Activated CD4-positive, CD25-positive, alpha-beta regulatory T cell (primary cell): ENCODE measurements at regions not wholly inside any gene's neighbourhood (a gene's known extent, or its start where the extent isn't known, plus 50 kb on each side); places are given as distances from the start of the nearest gene placed in this dataset.

Source experiments
- DNase-seq, 4 experiments: peaks; one replicate each; lab custom pipeline; 2025; lab: John Stamatoyannopoulos, UW

- DNase-seq = no peak
These were observed 307.4 kb upstream of the C9orf72 start for GRCh38 chr9:27880635-27881034.

GRCh38 chr9:27888661-27889295 is 315.5 kb upstream of the C9orf72 start:
- peak in 1 of 4 experiments; percentile 6 for DNase-seq

GRCh38 chr9:27924502-27924901 is 351.2 kb upstream of the C9orf72 start:
- DNase-seq = no peak

GRCh38 chr9:27925815-27926214 is 352.5 kb upstream of the C9orf72 start:
- DNase-seq = no peak

- DNase-seq = no peak
These were observed 356.6 kb upstream of the C9orf72 start for GRCh38 chr9:27929841-27930240.

GRCh38 chr9:27933210-27934025 is 360.1 kb upstream of the C9orf72 start:
- no peak for DNase-seq

GRCh38 chr9:27934471-27934870 is 361.2 kb upstream of the C9orf72 start:
- DNase-seq = no peak

- DNase-seq = no peak
These were observed 365.9 kb upstream of the C9orf72 start for GRCh38 chr9:27939186-27939585.

- DNase-seq = no peak
These were observed 367.3 kb upstream of the C9orf72 start for GRCh38 chr9:27940535-27940934.

GRCh38 chr9:27943501-27943900 is 370.2 kb upstream of the C9orf72 start:
- no peak for DNase-seq

- DNase-seq = no peak
These were observed 372.1 kb upstream of the C9orf72 start for GRCh38 chr9:27945386-27945785.

GRCh38 chr9:27950382-27950781 is 377.1 kb upstream of the C9orf72 start:
- DNase-seq = no peak

GRCh38 chr9:27954858-27955257 is 381.6 kb upstream of the C9orf72 start:
- no peak for DNase-seq

GRCh38 chr9:27963836-27964235 is 390.6 kb upstream of the C9orf72 start:
- no peak for DNase-seq

GRCh38 chr9:27967210-27967609 is 393.9 kb upstream of the C9orf72 start:
- DNase-seq = no peak

- no peak for DNase-seq
These were observed 404.6 kb upstream of the C9orf72 start for GRCh38 chr9:27977931-27978330.

- DNase-seq = no peak
These were observed 412.4 kb upstream of the C9orf72 start for GRCh38 chr9:27985714-27986113.

- DNase-seq = no peak
These were observed 417.2 kb upstream of the C9orf72 start for GRCh38 chr9:27990524-27990923.

- DNase-seq = no peak
These were observed 417.9 kb upstream of the C9orf72 start for GRCh38 chr9:27991221-27991620.

- no peak for DNase-seq
These were observed 427.8 kb upstream of the C9orf72 start for GRCh38 chr9:28001096-28001495.

- DNase-seq = no peak
These were observed 431.6 kb upstream of the C9orf72 start for GRCh38 chr9:28004900-28005299.

- no peak for DNase-seq
These were observed 432.5 kb upstream of the C9orf72 start for GRCh38 chr9:28005779-28006178.

- no peak for DNase-seq
These were observed 434.0 kb upstream of the C9orf72 start for GRCh38 chr9:28007097-28007817.
